ENCODE measurements at regions not wholly inside any gene's neighbourhood (a gene's known extent, or its start where the extent isn't known, plus 50 kb on each side); places are given as distances from the start of the nearest gene placed in this dataset.

GRCh38 chr10:43913676-43914235, 265.1 kb upstream of the ZNF32 start:
- intact Hi-C loops (cut with DNase I): loop anchor here in 2 of 10 donors (5.0 to 10.0 kb wide), 4 partner anchors 84 to 399 kb away; no protein-coding TSS in a partner anchor
- no peak for DNase-seq
- no peak for ATAC-seq
- Histone ChIP-seq H3K4me3 (no peak overlapping the region), H3K27ac (peak overlapping the region in 1 of 10 donors; percentile 18), H3K36me3 (no peaks in the 10 kb centered on the region), H3K4me1 (peaks cover 2 to 37% (median 23%) of the 10 kb centered on the region in 9 donors), H3K27me3 (no peaks in the 10 kb centered on the region), H3K9me3 (peaks cover 0 to 12% (median 0%) of the 10 kb centered on the region in 11 donors)
- WGBS, 2 donors: 87 to 93% methylated on average over 8 of the region's 8 CpGs
- no peak for TF ChIP-seq CTCF (IDR thresholded peaks at IDR 0.05)

- H3K4me1 ChIP-seq: peaks cover 2 to 40% (median 23%) of the 10 kb centered on the region in 9 donors
- H3K36me3 ChIP-seq: no peaks in the 10 kb centered on the region
- 84 to 87% methylated on average over 3 of the region's 3 CpGs for WGBS, 2 donors
- no peak overlapping the region for H3K4me3 ChIP-seq
- intact Hi-C loops (cut with DNase I): loop anchor here in 2 of 10 donors (5.0 to 10.0 kb wide), 4 partner anchors 85 to 400 kb away; no protein-coding TSS in a partner anchor
- no peaks in the 10 kb centered on the region for H3K27me3 ChIP-seq
- DNase-seq: no peak
- peaks cover 0 to 9% (median 0%) of the 10 kb centered on the region in 11 donors for H3K9me3 ChIP-seq
- no peak for TF ChIP-seq CTCF (IDR thresholded peaks at IDR 0.05)
- peak overlapping the region in 5 of 10 donors; percentile 81 to 94 (median 91) for H3K27ac ChIP-seq
- ATAC-seq: no peak
Measured at GRCh38 chr10:43912469-43912868, 263.8 kb upstream of the ZNF32 start.

- H3K4me1 ChIP-seq: peaks cover 14 to 59% (median 40%) of the 10 kb centered on the region in 9 donors
- ATAC-seq (peak in 3 of 8 donors; percentile 6 to 56 (median 12)), DNase-seq (peak in 1 of 2 donors; percentile 23)
- H3K36me3 ChIP-seq: no peaks in the 10 kb centered on the region
- intact Hi-C loops (cut with DNase I): loop anchor here in 2 of 10 donors (5.0 to 10.0 kb wide), 3 partner anchors 44 to 476 kb away; no protein-coding TSS in a partner anchor
- TF ChIP-seq CTCF (IDR thresholded peaks at IDR 0.05): no peak
- no peaks in the 10 kb centered on the region for H3K9me3 ChIP-seq
- WGBS, 2 donors: 29 to 48% methylated on average over 8 of the region's 8 CpGs
- no peaks in the 10 kb centered on the region for H3K27me3 ChIP-seq
- H3K4me3 ChIP-seq: no peak overlapping the region
- peak overlapping the region in 9 of 10 donors; percentile 47 to 85 (median 64) for H3K27ac ChIP-seq
Measured at GRCh38 chr10:43906490-43906889, 257.8 kb upstream of the ZNF32 start.

- Histone ChIP-seq H3K27me3 (no peaks in the 10 kb centered on the region), H3K27ac (peak overlapping the region in 9 of 10 donors; percentile 47 to 85 (median 64)), H3K9me3 (no peaks in the 10 kb centered on the region), H3K4me1 (peaks cover 12 to 51% (median 32%) of the 10 kb centered on the region in 9 donors), H3K4me3 (no peak overlapping the region), H3K36me3 (no peaks in the 10 kb centered on the region)
- DNase-seq (peak; percentile 43 to 65), ATAC-seq (peak; percentile 50 to 71 (median 61))
- WGBS, 2 donors: 36 to 42% methylated on average over 10 of the region's 10 CpGs
- TF ChIP-seq CTCF (IDR thresholded peaks at IDR 0.05): no peak
- intact Hi-C loops (cut with DNase I): loop anchor here in 2 of 10 donors (5.0 to 10.0 kb wide), 3 partner anchors 43 to 477 kb away; no protein-coding TSS in a partner anchor
Measured at GRCh38 chr10:43905512-43906236, 257.0 kb upstream of the ZNF32 start.

All from heart right ventricle (tissue), 16 donors.